ENCODE measurements at regions not wholly inside any gene's neighbourhood (a gene's known extent, or its start where the extent isn't known, plus 50 kb on each side); places are given as distances from the start of the nearest gene placed in this dataset.
"Not testable (repeated sequence)": the region's sequence is repeated elsewhere in the genome, so short reads cannot be mapped to it uniquely, and the experiment has no call there.

- no peak for DNase-seq (ENCODE audit: low read depth)
Measured at GRCh38 chr1:166307261-166308188, 140.7 kb upstream of the FAM78B start.

- DNase-seq (ENCODE audit: low read depth): not testable (repeated sequence)
Measured at GRCh38 chr1:166316306-166316705, 149.5 kb upstream of the FAM78B start.

- no peak for DNase-seq (ENCODE audit: low read depth)
Measured at GRCh38 chr1:166322470-166322869, 155.7 kb upstream of the FAM78B start.

- no peak for DNase-seq (ENCODE audit: low read depth)
Measured at GRCh38 chr1:166327886-166328285, 161.1 kb upstream of the FAM78B start.

- DNase-seq (ENCODE audit: low read depth): no peak
Measured at GRCh38 chr1:166328956-166329355, 162.2 kb upstream of the FAM78B start.

GRCh38 chr1:166330096-166330495, 163.3 kb upstream of the FAM78B start:
- DNase-seq (ENCODE audit: low read depth): no peak

GRCh38 chr1:166338105-166338504, 171.3 kb upstream of the FAM78B start:
- no peak for DNase-seq (ENCODE audit: low read depth)

- DNase-seq (ENCODE audit: low read depth): no peak
Measured at GRCh38 chr1:166340709-166341108, 173.9 kb upstream of the FAM78B start.

- no peak for DNase-seq (ENCODE audit: low read depth)
Measured at GRCh38 chr1:166343276-166343675, 176.5 kb upstream of the FAM78B start.

GRCh38 chr1:166350490-166350889, 183.7 kb upstream of the FAM78B start:
- DNase-seq (ENCODE audit: low read depth): no peak

GRCh38 chr1:166351676-166352075, 184.9 kb upstream of the FAM78B start:
- no peak for DNase-seq (ENCODE audit: low read depth)

- DNase-seq (ENCODE audit: low read depth): no peak
Measured at GRCh38 chr1:166353213-166353612, 186.4 kb upstream of the FAM78B start.

GRCh38 chr1:166354406-166354805, 187.6 kb upstream of the FAM78B start:
- DNase-seq (ENCODE audit: low read depth): no peak

GRCh38 chr1:166365081-166365480, 198.3 kb upstream of the FAM78B start:
- DNase-seq (ENCODE audit: low read depth): no peak

GRCh38 chr1:166368030-166368429, 201.2 kb upstream of the FAM78B start:
- no peak for DNase-seq (ENCODE audit: low read depth)

- DNase-seq (ENCODE audit: low read depth): no peak
Measured at GRCh38 chr1:166377896-166378295, 211.1 kb upstream of the FAM78B start.

GRCh38 chr1:166378805-166379204, 212.0 kb upstream of the FAM78B start:
- no peak for DNase-seq (ENCODE audit: low read depth)

GRCh38 chr1:166379447-166379846, 212.6 kb upstream of the FAM78B start:
- no peak for DNase-seq (ENCODE audit: low read depth)

- no peak for DNase-seq (ENCODE audit: low read depth)
Measured at GRCh38 chr1:166383137-166383536, 216.3 kb upstream of the FAM78B start.

- DNase-seq (ENCODE audit: low read depth): no peak
Measured at GRCh38 chr1:166383635-166384346, 217.0 kb upstream of the FAM78B start.

GRCh38 chr1:166384948-166385347, 218.1 kb upstream of the FAM78B start:
- DNase-seq (ENCODE audit: low read depth): no peak

GRCh38 chr1:166390366-166391033, 223.7 kb upstream of the FAM78B start:
- no peak for DNase-seq (ENCODE audit: low read depth)
